Mesenchymal stem cell (in vitro differentiated cells and primary cell): ENCODE measurements at regions not wholly inside any gene's neighbourhood (a gene's known extent, or its start where the extent isn't known, plus 50 kb on each side); places are given as distances from the start of the nearest gene placed in this dataset.

Experiments used
- DNase-seq: peaks from one replicate; pipeline ENCODE4 v3.0.0-alpha.2; 2013
- H2AFZ ChIP-seq: one replicate; pipeline ENCODE4 v1.6.1; 2013; ENCODE audit warnings: low read depth, mild to moderate bottlenecking, control low read depth, inconsistent platforms, low read length, moderate library complexity
- H2AK5ac ChIP-seq: 2 replicates; pipeline ENCODE4 v1.6.1; 2013; ENCODE audit warnings: low read length, moderate library complexity, mild to moderate bottlenecking, inconsistent platforms; ENCODE audit not compliant: severe bottlenecking
- H2BK120ac ChIP-seq: one replicate; pipeline ENCODE4 v1.6.1; 2013; ENCODE audit warnings: low read depth, mild to moderate bottlenecking, inconsistent platforms, low read length, moderate library complexity
- H2BK12ac ChIP-seq, 2 experiments: one replicate each; pipeline ENCODE4 v1.6.1; 2013; ENCODE audit warnings: inconsistent platforms in 2 of 2, low read length in 2 of 2, mild to moderate bottlenecking in 2 of 2, moderate library complexity in 2 of 2, control low read depth in 1 of 2
- H2BK15ac ChIP-seq: one replicate; pipeline ENCODE4 v1.6.1; 2013; ENCODE audit warnings: mild to moderate bottlenecking, low read depth, inconsistent platforms; ENCODE audit not compliant: poor library complexity, severe bottlenecking
- H2BK5ac ChIP-seq: 2 replicates; pipeline ENCODE4 v1.6.1; 2013; ENCODE audit warnings: low read depth, mild to moderate bottlenecking, low read length, control low read depth, inconsistent platforms; ENCODE audit not compliant: poor library complexity, severe bottlenecking
- H3K14ac ChIP-seq, 2 experiments: one replicate each; pipeline ENCODE4 v1.6.1; 2013; ENCODE audit warnings: inconsistent platforms in 2 of 2, low read length in 2 of 2, control low read depth in 1 of 2, mild to moderate bottlenecking in 1 of 2, moderate library complexity in 1 of 2
- H3K18ac ChIP-seq, 2 experiments: one replicate each; pipeline ENCODE4 v1.6.1; 2013; ENCODE audit warnings: inconsistent platforms in 2 of 2, low read length in 2 of 2, control low read depth in 1 of 2, low read depth in 1 of 2, mild to moderate bottlenecking in 1 of 2
- H3K23ac ChIP-seq, 2 experiments: one replicate each; pipeline ENCODE4 v1.6.1; 2013; ENCODE audit warnings: inconsistent platforms in 2 of 2, low read length in 2 of 2, mild to moderate bottlenecking in 2 of 2, moderate library complexity in 2 of 2, control low read depth in 1 of 2
- H3K27ac ChIP-seq: 2 replicates; pipeline ENCODE4 v1.5.1; 2013; ENCODE audit warnings: mild to moderate bottlenecking, moderate library complexity, low read length, control low read depth, inconsistent platforms; ENCODE audit not compliant: poor library complexity, severe bottlenecking
- H3K27me3 ChIP-seq, 2 experiments: 2 replicates each; pipeline versions ENCODE4 v1.6.1 to v1.7.0; 2013; ENCODE audit warnings: low read length in 2 of 2, mild to moderate bottlenecking in 2 of 2, moderate library complexity in 2 of 2, control low read depth in 1 of 2, inconsistent platforms in 1 of 2; ENCODE audit not compliant: control insufficient read depth in 1 of 2, insufficient read depth in 1 of 2
- H3K36me3 ChIP-seq, 2 experiments: 2 replicates each; pipeline versions ENCODE4 v1.6.1 to v1.7.0; 2013; ENCODE audit warnings: low read length in 2 of 2, control low read depth in 1 of 2, inconsistent platforms in 1 of 2, low read depth in 1 of 2, mild to moderate bottlenecking in 1 of 2; ENCODE audit not compliant: insufficient read depth in 2 of 2, control insufficient read depth in 1 of 2
- H3K4ac ChIP-seq, 2 experiments: one replicate each; pipeline ENCODE4 v1.6.1; 2013; ENCODE audit warnings: inconsistent platforms in 2 of 2, low read length in 2 of 2, mild to moderate bottlenecking in 2 of 2, moderate library complexity in 2 of 2, control low read depth in 1 of 2, low read depth in 1 of 2
- H3K4me1 ChIP-seq: 2 replicates; pipeline ENCODE4 v1.6.1; 2013; ENCODE audit warnings: low read depth, low read length, control low read depth; ENCODE audit not compliant: control insufficient read depth, insufficient read depth
- H3K4me2 ChIP-seq: 2 replicates; pipeline ENCODE4 v1.6.1; 2013; ENCODE audit warnings: low read length, mild to moderate bottlenecking, inconsistent platforms; ENCODE audit not compliant: poor library complexity, severe bottlenecking
- H3K4me3 ChIP-seq, 2 experiments: 2 replicates each; pipeline versions ENCODE4 v1.5.1 to v1.7.0; 2013; ENCODE audit warnings: low read length in 2 of 2, mild to moderate bottlenecking in 2 of 2, control low read depth in 1 of 2, low read depth in 1 of 2; ENCODE audit not compliant: insufficient read depth in 1 of 2
- H3K79me1 ChIP-seq: replicated peaks from 2 replicates; pipeline ENCODE4 v1.6.1; 2013; ENCODE audit warnings: mild to moderate bottlenecking, control low read depth, low read length, inconsistent platforms; ENCODE audit not compliant: poor library complexity, severe bottlenecking
- H3K9ac ChIP-seq: 2 replicates; pipeline ENCODE4 v1.7.0; 2013; ENCODE audit warnings: mild to moderate bottlenecking, low read length, moderate library complexity
- H3K9me3 ChIP-seq: 2 replicates; pipeline ENCODE4 v1.7.0; 2013; ENCODE audit warnings: mild to moderate bottlenecking, low read length; ENCODE audit not compliant: control insufficient read depth
- H4K8ac ChIP-seq: one replicate; pipeline ENCODE4 v1.6.1; 2013; ENCODE audit warnings: inconsistent platforms, mild to moderate bottlenecking, low read length, moderate library complexity
- H4K91ac ChIP-seq: one replicate; pipeline ENCODE4 v1.6.1; 2013; ENCODE audit warnings: mild to moderate bottlenecking, low read length, inconsistent platforms
- WGBS: methylation state at CpG from one replicate; pipeline ENCODE4 v1.1.7; 2013; ENCODE audit warnings: mixed read lengths; 5-methylcytosine and 5-hydroxymethylcytosine counted together

- H2BK120ac ChIP-seq = no peak overlapping the region
- no peaks in the 10 kb centered on the region for H3K36me3 ChIP-seq
- H4K91ac ChIP-seq = no peak overlapping the region
- H2AK5ac ChIP-seq = no peak overlapping the region
- no peaks in the 10 kb centered on the region for H3K79me1 ChIP-seq
- WGBS = 85% methylated on average over 25 of the region's 25 CpGs
- H3K4me3 ChIP-seq = no peak overlapping the region
- H3K9ac ChIP-seq = no peak overlapping the region
- H2BK12ac ChIP-seq = no peak overlapping the region
- no peak overlapping the region for H3K14ac ChIP-seq
- H2BK15ac ChIP-seq = no peak overlapping the region
- DNase-seq = no peak
- H3K9me3 ChIP-seq = peaks cover 4% of the 10 kb centered on the region
- peaks cover 18% of the 10 kb centered on the region for H3K4me1 ChIP-seq
- H3K4me2 ChIP-seq = peak overlapping the region; percentile 35
- no peak overlapping the region for H2AFZ ChIP-seq
- peak overlapping the region; percentile 83 for H3K27ac ChIP-seq
- no peak overlapping the region for H3K4ac ChIP-seq
- H3K18ac ChIP-seq = no peak overlapping the region
- no peak overlapping the region for H3K23ac ChIP-seq
- H3K27me3 ChIP-seq = peaks cover 0 to 14% of the 10 kb centered on the region in 2 experiments
- no peak overlapping the region for H4K8ac ChIP-seq
- H2BK5ac ChIP-seq = peak overlapping the region; percentile 49
These were observed 191.6 kb downstream of the MYLK4 start for GRCh38 chr6:2558861-2559801.

GRCh38 chr6:2558098-2558680 lies 192.5 kb downstream of the MYLK4 start:
- no peak overlapping the region for H2BK15ac ChIP-seq
- 86% methylated on average over 8 of the region's 13 CpGs for WGBS

GRCh38 chr6:2557181-2557720 lies 193.5 kb downstream of the MYLK4 start:
- no peaks in the 10 kb centered on the region for H3K79me1 ChIP-seq
- H3K27ac ChIP-seq = no peak overlapping the region
- no peak overlapping the region for H3K4me2 ChIP-seq
- H3K36me3 ChIP-seq = no peaks in the 10 kb centered on the region
- H3K4ac ChIP-seq = no peak overlapping the region
- WGBS = 87% methylated on average over 7 of the region's 7 CpGs
- no peak overlapping the region for H2AFZ ChIP-seq
- H3K27me3 ChIP-seq = peaks cover 0 to 14% of the 10 kb centered on the region in 2 experiments
- H3K23ac ChIP-seq = no peak overlapping the region
- no peak for DNase-seq
- no peak overlapping the region for H2BK15ac ChIP-seq
- no peak overlapping the region for H2BK5ac ChIP-seq
- H3K9ac ChIP-seq = no peak overlapping the region
- no peak overlapping the region for H2BK12ac ChIP-seq
- no peak overlapping the region for H3K18ac ChIP-seq
- no peak overlapping the region for H4K91ac ChIP-seq
- peaks cover 18% of the 10 kb centered on the region for H3K4me1 ChIP-seq
- H3K9me3 ChIP-seq = peaks cover 4% of the 10 kb centered on the region
- H4K8ac ChIP-seq = no peak overlapping the region
- no peak overlapping the region for H3K4me3 ChIP-seq
- no peak overlapping the region for H2AK5ac ChIP-seq
- H2BK120ac ChIP-seq = no peak overlapping the region
- no peak overlapping the region for H3K14ac ChIP-seq

More at GRCh38 chr6:2558098-2558680, 192.5 kb downstream of the MYLK4 start:
- Histone ChIP-seq H2AK5ac (peak overlapping the region; percentile 88), H4K8ac (no peak overlapping the region), H2AFZ (no peak overlapping the region), H3K9me3 (peaks cover 4% of the 10 kb centered on the region), H4K91ac (no peak overlapping the region), H3K79me1 (no peaks in the 10 kb centered on the region), H3K14ac (no peak overlapping the region), H3K4ac (no peak overlapping the region), H3K27me3 (peaks cover 0 to 14% of the 10 kb centered on the region in 2 experiments), H3K4me2 (no peak overlapping the region), H3K9ac (no peak overlapping the region), H2BK12ac (no peak overlapping the region), H3K4me1 (peaks cover 18% of the 10 kb centered on the region), H3K23ac (no peak overlapping the region), H3K27ac (peak overlapping the region; percentile 72), H2BK120ac (no peak overlapping the region), H3K36me3 (no peaks in the 10 kb centered on the region), H3K4me3 (no peak overlapping the region), H2BK5ac (no peak overlapping the region), H3K18ac (no peak overlapping the region)
- DNase-seq = no peak

- no peak overlapping the region for H2BK15ac ChIP-seq
- H4K8ac ChIP-seq = no peak overlapping the region
- no peak overlapping the region for H3K4ac ChIP-seq
- no peak overlapping the region for H3K23ac ChIP-seq
- no peaks in the 10 kb centered on the region for H3K36me3 ChIP-seq
- no peaks in the 10 kb centered on the region for H3K79me1 ChIP-seq
- no peak overlapping the region for H2AFZ ChIP-seq
- 89% methylated on average over 5 of the region's 5 CpGs for WGBS
- H3K4me3 ChIP-seq = no peak overlapping the region
- H3K27ac ChIP-seq = no peak overlapping the region
- no peak overlapping the region for H2BK12ac ChIP-seq
- no peak for DNase-seq
- H3K9ac ChIP-seq = no peak overlapping the region
- no peak overlapping the region for H2BK120ac ChIP-seq
- peaks cover 0 to 14% of the 10 kb centered on the region in 2 experiments for H3K27me3 ChIP-seq
- H3K14ac ChIP-seq = no peak overlapping the region
- no peak overlapping the region for H3K18ac ChIP-seq
- H2BK5ac ChIP-seq = no peak overlapping the region
- H2AK5ac ChIP-seq = no peak overlapping the region
- H4K91ac ChIP-seq = no peak overlapping the region
- peaks cover 18% of the 10 kb centered on the region for H3K4me1 ChIP-seq
- no peak overlapping the region for H3K4me2 ChIP-seq
- peaks cover 4% of the 10 kb centered on the region for H3K9me3 ChIP-seq
These were observed 194.0 kb downstream of the MYLK4 start for GRCh38 chr6:2556761-2557160.
